GM12875 (cell line): ENCODE measurements at regions not wholly inside any gene's neighbourhood (a gene's known extent, or its start where the extent isn't known, plus 50 kb on each side); places are given as distances from the start of the nearest gene placed in this dataset.

Source experiments
- H3K4me3 ChIP-seq: one replicate; pipeline ENCODE4 v1.5.1; 2011; ENCODE audit warnings: low read depth, low read length, control low read depth
- TF ChIP-seq, protein P1 (sequence below): IDR thresholded peaks from 2 replicates; pipeline ENCODE4 v1.5.1; 2011; ENCODE audit warnings: low read depth, mild to moderate bottlenecking, control low read depth, inconsistent platforms, low read length, moderate library complexity, borderline replicate concordance; ENCODE audit not compliant: insufficient read depth

DNA sequence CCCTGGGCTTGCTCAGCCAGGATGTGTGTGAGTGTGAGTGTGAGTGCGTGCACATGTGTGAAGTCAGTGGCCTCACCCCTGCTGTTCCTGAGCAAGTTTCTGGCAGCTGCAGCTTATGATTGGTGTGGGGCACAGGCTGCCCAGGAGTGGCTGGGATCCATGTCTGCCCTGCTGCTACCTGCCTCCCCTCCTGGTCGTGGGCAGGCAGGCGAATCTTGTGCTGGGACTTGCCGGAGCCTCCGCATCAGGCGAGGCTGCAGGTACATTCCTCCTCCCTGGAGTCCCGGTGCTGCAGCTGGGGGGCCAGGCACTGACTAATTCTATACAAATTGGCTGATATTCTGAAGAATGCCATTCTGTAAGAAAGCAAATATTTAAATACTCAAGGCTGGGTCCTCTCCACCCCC is 85.6 kb upstream of the WNT4 start:
- no peak overlapping the region for H3K4me3 ChIP-seq
- TF ChIP-seq, protein P1, sequence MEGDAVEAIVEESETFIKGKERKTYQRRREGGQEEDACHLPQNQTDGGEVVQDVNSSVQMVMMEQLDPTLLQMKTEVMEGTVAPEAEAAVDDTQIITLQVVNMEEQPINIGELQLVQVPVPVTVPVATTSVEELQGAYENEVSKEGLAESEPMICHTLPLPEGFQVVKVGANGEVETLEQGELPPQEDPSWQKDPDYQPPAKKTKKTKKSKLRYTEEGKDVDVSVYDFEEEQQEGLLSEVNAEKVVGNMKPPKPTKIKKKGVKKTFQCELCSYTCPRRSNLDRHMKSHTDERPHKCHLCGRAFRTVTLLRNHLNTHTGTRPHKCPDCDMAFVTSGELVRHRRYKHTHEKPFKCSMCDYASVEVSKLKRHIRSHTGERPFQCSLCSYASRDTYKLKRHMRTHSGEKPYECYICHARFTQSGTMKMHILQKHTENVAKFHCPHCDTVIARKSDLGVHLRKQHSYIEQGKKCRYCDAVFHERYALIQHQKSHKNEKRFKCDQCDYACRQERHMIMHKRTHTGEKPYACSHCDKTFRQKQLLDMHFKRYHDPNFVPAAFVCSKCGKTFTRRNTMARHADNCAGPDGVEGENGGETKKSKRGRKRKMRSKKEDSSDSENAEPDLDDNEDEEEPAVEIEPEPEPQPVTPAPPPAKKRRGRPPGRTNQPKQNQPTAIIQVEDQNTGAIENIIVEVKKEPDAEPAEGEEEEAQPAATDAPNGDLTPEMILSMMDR, result no peak

DNA sequence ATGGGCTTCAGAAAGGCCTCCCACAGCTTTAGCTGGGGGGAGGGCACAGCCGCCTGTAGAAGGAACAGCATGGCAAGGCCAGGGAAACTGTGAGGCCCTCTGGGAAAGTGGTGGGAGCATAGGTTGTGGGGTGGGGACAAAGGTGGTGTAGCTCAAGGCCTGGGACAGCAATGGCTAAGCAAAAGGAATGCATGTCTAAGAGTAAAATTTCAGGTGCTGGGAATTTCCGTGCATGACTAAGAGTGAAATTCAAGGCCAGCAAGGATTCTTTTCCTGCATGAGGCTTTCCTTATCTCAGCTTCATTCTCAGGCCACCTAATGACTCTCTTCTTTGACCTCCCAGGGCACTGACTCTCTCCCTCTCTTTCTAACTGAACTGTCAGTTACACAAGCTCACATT is 86.5 kb upstream of the WNT4 start:
- H3K4me3 ChIP-seq, result no peak overlapping the region
- TF ChIP-seq, protein P1, result no peak

DNA sequence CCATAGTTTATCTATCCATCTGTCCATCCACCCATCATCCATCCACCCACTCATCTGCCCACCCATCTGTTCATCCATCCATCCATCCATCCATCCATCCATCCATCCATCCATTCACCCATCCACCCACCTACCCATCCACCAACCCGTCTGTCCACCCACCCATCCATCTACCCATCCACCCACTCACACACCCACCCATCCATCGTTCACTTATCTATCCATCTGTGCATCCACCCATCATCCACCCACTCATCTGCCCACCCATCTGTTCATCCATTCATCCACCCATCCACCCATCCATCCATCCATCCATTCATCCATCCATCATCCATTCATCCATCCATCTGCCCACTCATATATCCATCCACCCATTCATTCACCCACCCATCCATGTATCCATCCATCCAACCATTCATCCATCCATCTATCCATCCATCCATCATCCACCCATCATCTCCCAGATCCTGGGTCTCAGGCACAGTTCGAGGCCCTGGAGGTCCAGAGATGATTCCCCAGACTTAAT is 88.2 kb upstream of the WNT4 start:
- TF ChIP-seq, protein P1, result no peak
- H3K4me3 ChIP-seq, result no peak overlapping the region

DNA sequence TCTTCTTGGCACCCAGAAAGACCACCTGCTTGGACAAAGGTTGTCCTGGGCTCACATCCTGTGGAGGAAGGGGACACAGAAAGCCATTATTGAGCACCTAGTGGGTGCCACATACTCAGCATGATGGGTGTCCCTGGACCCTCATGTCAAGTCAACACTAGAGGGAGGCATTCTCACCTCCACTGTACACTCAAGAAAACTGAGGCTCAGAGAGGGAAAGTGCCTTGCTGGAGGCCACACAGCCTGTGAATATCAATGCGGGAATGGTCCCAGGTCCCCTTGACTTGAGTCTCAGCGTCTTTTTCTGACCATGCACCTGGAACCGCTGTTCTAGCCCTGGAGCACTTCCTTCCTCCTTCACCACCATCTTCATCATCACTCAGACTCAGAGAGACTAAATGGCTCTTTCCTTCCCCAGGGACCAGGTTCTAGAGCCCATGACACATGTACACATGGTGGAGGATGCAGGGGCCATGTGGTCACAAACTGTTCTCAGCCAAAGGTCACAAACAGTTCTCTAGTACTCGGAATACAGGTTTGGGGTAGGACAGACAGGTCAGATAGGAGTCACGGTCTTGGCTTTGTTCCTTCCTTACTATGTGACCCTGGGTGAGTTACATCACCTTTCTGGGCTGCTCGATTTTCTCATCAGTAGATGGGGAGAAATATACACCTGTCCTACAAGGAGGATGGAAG is 89.2 kb upstream of the WNT4 start:
- TF ChIP-seq, protein P1, result no peak
- no peak overlapping the region for H3K4me3 ChIP-seq

DNA sequence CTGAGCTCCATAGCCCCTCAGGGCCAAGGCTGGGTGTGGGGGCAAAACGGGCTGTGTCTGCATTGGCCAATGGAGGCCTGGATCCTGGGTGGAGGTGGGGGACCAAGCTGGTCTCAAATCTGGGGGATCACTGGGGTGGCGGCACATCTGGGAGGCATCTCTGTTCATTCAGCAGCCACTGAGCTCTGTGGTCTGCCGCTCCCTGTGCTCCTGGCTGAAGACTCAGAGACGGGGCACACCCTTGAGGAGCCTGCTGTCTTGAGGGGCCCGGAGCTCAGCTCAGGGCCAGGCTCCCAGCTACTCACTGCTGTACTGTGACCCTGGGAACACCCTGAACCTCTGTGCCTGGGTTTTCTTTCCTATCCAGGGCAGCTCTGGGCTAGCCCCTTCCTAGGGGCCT is 90.3 kb upstream of the WNT4 start:
- H3K4me3 ChIP-seq, result no peak overlapping the region
- TF ChIP-seq, protein P1, result no peak

DNA sequence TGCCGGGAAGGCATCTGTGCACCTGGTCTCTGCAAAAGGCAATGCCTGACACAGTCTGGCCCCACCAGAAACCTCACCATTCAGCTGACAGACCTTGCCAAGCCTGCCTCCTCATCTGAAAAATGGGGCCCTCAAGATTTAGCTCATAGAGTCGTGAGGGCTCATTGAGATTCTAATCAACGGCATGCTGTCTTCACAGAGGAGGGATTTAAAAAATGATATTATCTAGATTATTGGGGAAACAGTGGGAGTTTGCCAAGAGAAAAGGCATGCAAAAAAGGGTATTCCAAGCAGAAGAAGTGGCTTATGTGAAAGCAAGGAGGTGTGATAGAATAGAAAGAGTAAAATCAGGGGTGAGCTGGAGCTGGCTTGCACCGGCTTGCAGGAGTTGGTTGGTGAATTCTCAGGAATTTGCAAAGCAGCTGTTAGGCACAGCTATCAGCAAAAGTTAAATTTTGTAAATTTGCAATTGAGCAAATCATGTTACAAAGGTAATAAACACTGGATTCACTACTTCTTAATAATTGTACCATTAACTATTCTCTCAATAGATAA is 91.7 kb upstream of the WNT4 start:
- no peak overlapping the region for H3K4me3 ChIP-seq
- TF ChIP-seq, protein P1, result no peak

DNA sequence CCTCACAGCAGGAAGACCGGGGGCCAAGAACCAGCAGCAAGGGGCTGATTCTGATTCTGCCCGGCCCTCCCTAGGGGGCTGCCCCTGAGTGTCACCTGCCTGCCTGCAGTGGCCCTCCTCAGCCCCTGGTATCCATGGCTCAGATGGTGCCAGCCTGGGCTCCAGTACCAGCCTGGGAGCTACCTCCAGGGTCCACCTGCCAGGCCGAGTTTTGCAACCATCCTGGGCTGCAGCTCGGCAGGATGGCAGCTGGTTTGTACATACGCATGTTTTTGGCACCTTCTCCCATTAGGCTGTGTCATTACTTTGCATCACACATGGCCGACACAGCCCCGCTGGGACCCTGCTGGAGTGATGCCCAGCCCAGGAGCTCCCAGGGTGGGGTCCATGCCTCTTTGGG is 93.3 kb upstream of the WNT4 start:
- TF ChIP-seq, protein P1, result no peak
- no peak overlapping the region for H3K4me3 ChIP-seq
